ENCODE measurements at regions not wholly inside any gene's neighbourhood (a gene's known extent, or its start where the extent isn't known, plus 50 kb on each side); places are given as distances from the start of the nearest gene placed in this dataset.

DNA sequence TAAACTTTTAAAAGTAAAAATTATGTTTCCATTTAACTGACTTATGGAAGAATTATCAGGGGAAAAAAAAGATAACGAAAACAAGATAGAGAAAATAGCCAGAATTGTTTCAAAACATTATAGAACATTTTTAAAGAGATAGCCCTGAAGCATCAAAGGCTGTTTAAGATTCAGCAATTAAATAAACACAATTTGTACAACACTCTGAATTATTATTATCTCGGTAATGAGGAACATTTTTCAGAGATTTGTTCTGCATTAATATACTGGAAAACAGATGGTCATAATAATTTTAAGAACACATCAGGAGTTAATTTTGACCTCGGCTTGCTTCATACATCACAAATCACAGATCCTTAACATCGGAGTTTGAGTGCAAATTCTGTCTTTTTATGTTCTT, 643.8 kb downstream of the SORCS1 start:
- Histone ChIP-seq H3K27ac (no peak overlapping the region), H3K4me1 (no peaks in the 10 kb centered on the region), H3K36me3 (no peaks in the 10 kb centered on the region), H3K27me3 (no peaks in the 10 kb centered on the region), H3K4me3 (no peak overlapping the region), H3K9me3 (no peaks in the 10 kb centered on the region)
- DNase-seq: no peak
- intact Hi-C loops (cut with DNase I; ENCODE audit: low total_unique reads): no loop called here
- 70 to 80% (median 78%) methylated on average over 4 of the region's 4 CpGs for WGBS, 5 donors
- TF ChIP-seq EP300 (IDR thresholded peaks at IDR 0.05) (no peak), POLR2AphosphoS5 (IDR thresholded peaks at IDR 0.05) (no peak), POLR2A (IDR thresholded peaks at IDR 0.05) (no peak)
- TF ChIP-seq, protein P1, sequence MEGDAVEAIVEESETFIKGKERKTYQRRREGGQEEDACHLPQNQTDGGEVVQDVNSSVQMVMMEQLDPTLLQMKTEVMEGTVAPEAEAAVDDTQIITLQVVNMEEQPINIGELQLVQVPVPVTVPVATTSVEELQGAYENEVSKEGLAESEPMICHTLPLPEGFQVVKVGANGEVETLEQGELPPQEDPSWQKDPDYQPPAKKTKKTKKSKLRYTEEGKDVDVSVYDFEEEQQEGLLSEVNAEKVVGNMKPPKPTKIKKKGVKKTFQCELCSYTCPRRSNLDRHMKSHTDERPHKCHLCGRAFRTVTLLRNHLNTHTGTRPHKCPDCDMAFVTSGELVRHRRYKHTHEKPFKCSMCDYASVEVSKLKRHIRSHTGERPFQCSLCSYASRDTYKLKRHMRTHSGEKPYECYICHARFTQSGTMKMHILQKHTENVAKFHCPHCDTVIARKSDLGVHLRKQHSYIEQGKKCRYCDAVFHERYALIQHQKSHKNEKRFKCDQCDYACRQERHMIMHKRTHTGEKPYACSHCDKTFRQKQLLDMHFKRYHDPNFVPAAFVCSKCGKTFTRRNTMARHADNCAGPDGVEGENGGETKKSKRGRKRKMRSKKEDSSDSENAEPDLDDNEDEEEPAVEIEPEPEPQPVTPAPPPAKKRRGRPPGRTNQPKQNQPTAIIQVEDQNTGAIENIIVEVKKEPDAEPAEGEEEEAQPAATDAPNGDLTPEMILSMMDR (IDR thresholded peaks at IDR 0.05): no peak

DNA sequence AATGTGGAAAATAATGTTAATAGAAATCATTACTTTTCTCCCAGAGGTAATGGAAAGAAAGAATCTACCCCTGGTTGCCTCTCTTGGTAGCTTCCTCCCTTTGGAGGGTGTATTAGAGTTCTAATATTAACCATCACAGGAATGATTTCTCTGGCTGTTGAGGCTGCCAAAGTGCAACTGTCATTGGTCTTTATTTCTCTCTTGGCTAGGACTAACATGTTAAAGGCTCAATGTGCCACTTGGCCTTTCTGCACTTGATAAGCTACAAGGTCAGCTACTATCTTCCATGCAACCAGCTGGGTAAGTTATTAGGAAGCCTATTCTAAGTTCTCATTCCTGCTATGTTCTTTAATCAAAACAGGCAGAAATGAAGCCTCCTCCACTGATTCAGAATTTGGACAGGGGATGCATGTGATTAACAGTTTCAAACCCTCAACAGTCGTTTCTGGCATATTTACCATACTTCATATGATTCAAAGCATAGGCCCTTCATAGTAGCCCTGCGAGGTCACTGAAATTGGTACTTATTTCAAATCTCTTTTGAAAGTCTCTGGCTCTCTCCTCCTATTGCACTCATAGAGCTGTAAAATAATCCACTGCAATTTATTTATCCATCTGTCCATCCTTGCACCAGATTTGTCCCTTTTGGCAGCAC, 645.0 kb downstream of the SORCS1 start:
- Histone ChIP-seq H3K36me3 (no peaks in the 10 kb centered on the region), H3K4me1 (no peaks in the 10 kb centered on the region), H3K27me3 (no peaks in the 10 kb centered on the region), H3K4me3 (no peak overlapping the region), H3K9me3 (no peaks in the 10 kb centered on the region), H3K27ac (no peak overlapping the region)
- TF ChIP-seq EP300 (IDR thresholded peaks at IDR 0.05): no peak
- TF ChIP-seq POLR2AphosphoS5 (IDR thresholded peaks at IDR 0.05): no peak
- TF ChIP-seq, protein P1 (IDR thresholded peaks at IDR 0.05): no peak
- no peak for TF ChIP-seq POLR2A (IDR thresholded peaks at IDR 0.05)
- intact Hi-C loops (cut with DNase I; ENCODE audit: low total_unique reads): no loop called here
- DNase-seq: no peak
- WGBS, 5 donors: 62 to 81% (median 69%) methylated on average over 2 of the region's 2 CpGs

DNA sequence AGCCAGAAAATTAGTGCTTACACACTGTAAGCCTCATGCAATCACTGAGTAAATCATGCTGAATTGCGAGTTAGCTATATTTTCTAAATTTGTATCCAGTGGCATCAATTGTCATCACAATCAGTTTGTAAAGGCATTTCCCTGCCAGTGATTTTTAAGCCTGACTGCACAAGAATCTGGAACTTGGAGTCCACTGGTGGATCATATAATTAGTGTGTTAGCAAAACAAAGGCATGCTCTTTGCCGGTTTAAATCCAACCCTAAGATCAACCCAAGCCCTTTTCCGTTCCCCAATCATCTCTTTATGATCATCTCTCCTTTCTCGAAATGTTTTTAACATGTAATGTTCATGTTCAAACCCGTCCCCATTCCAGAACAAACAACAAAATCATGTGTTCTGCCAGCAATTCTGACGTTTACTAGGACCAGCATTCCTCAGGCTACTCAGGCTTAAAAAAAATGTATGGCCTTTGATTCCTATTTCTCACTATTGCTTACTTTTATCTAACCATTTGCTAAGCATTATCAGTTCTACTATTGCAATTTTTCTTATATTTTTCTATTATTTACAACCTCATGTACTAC, 649.2 kb downstream of the SORCS1 start:
- no peaks in the 10 kb centered on the region for H3K9me3 ChIP-seq
- WGBS, 5 donors: 64 to 72% (median 68%) methylated on average over 6 of the region's 6 CpGs

DNA sequence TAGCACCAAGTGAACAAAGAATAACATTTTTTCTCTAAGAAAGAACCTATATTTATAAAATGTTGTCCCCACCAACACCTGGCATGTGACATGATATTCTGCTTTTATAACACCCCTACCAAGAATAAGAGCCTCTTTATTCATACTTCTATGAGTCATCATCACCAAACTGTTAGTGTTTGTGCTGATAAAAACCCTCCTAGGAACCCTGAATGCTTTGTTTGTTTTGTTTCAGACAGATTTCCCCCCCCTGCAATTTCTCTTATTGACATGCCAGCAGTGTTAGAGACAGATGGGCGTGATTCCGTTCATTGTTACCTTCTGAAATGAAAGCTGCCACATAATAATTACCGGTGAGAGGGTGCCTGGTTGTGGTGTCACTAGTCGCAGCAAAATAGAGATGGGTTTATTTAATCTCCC, 651.1 kb downstream of the SORCS1 start:
- TF ChIP-seq EP300 (IDR thresholded peaks at IDR 0.05): no peak
- TF ChIP-seq POLR2A (IDR thresholded peaks at IDR 0.05): no peak
- TF ChIP-seq, protein P1 (IDR thresholded peaks at IDR 0.05): no peak
- TF ChIP-seq POLR2AphosphoS5 (IDR thresholded peaks at IDR 0.05): no peak
- Histone ChIP-seq H3K27me3 (no peaks in the 10 kb centered on the region), H3K9me3 (no peaks in the 10 kb centered on the region), H3K27ac (no peak overlapping the region), H3K4me3 (no peak overlapping the region), H3K4me1 (no peaks in the 10 kb centered on the region), H3K36me3 (no peaks in the 10 kb centered on the region)
- 9 to 32% (median 21%) methylated on average over 4 of the region's 4 CpGs for WGBS, 5 donors
- intact Hi-C loops (cut with DNase I; ENCODE audit: low total_unique reads): no loop called here
- peak in 1 of 2 donors; percentile 48 for DNase-seq

More for the DNA sequence above, 649.2 kb downstream of the SORCS1 start:
- Histone ChIP-seq H3K36me3 (no peaks in the 10 kb centered on the region), H3K4me3 (no peak overlapping the region), H3K4me1 (no peaks in the 10 kb centered on the region), H3K27me3 (no peaks in the 10 kb centered on the region), H3K27ac (no peak overlapping the region)
- no peak for DNase-seq
- intact Hi-C loops (cut with DNase I; ENCODE audit: low total_unique reads): no loop called here
- TF ChIP-seq, protein P1 (IDR thresholded peaks at IDR 0.05): no peak
- TF ChIP-seq EP300 (IDR thresholded peaks at IDR 0.05) (no peak), POLR2A (IDR thresholded peaks at IDR 0.05) (no peak), POLR2AphosphoS5 (IDR thresholded peaks at IDR 0.05) (no peak)
